ENCODE measurements at regions not wholly inside any gene's neighbourhood (a gene's known extent, or its start where the extent isn't known, plus 50 kb on each side); places are given as distances from the start of the nearest gene placed in this dataset.
A peak's percentile ranks its signal among the peaks of the same experiment; 100 is the strongest.

DNA sequence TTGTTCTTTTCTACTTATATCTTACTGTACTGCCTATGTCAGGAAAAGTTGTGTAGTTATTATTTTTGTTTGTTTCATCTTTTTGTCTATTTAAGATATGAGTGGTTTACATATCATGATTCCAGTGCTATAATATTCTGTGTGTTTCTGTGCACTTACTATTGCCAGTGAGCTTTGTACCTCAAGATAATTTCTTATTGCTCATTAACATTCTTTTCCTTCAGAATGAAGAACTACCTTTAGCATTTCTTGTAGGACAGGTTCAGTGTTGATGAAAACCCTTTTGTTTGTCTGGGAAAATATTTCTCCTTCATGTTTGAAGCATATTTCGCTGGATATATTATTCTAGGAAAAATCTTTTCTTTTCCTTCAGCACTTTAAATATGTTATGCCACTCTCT is 452.7 kb upstream of the FAT3 start:
- DNase-seq (ENCODE audit: low spot score), result no peak
- FAIRE-seq, result no peak

DNA sequence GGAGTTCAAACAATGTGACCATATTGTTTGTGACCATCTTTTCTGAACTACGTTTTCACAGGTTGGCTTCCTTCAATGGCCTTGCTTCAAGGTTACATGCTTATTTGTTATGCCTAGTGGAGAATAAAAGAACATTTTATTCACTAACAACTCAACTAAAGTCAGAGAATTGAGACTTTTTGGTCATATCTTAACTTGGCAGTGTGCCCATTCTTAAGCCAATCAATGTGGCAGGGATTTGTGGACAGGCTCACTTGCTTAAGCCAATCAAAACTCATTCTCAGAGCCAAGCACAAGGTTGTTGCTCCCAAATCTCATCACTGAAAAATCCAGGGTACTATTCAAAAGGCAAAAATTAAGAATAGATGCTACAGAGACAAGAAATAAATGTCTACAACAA is 455.8 kb upstream of the FAT3 start:
- no peak for FAIRE-seq

DNA sequence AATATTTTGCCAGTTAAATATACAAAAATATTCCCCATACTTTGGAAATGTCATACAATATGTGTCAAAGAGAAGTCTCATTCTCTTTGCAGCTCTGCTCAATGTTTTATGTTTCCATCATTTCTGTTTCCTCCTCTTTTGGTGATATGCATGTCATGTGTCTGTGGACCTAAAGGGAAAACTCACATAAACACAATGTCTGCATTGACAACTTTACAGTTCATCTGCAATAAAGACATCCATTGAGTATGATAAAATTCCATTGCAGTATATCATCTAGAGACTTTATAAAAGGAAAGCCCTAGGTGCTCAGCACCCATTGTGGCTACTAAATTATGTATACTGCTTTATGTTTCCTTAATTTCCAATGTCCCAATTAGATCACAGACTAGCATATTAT is 461.3 kb upstream of the FAT3 start:
- no peak for DNase-seq (ENCODE audit: low spot score)
- no peak for FAIRE-seq

More for the DNA sequence above, 455.8 kb upstream of the FAT3 start:
- DNase-seq (ENCODE audit: low spot score), result no peak

DNA sequence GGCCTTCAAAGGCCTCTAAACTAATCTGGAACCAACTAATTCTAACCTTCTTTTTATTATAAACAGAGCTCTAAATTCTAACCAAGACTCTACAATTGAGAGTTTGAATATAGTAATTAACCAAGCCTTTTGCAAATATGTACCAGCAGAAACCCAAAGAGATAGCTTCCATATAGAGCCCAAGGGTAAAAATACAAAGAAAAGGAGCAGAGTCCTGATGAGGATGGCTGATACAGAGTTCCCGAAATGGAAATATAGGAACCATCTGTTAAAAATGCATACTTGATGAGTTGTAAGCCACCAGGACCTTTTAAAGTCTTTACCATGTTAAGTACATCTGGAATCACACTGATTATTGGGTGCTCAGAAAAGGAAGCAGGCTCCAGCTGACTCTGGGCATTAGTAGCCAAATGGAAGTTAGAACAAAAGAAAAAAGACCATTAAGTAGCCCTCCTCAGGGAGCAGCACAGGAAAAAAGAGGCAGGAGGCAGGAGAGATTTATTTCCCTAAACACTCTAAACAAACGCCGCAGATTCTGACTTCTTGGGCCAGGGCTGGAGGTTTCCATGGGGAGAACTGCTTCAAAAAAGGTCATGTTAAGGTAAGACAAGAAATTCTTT is 463.1 kb upstream of the FAT3 start:
- DNase-seq (ENCODE audit: low spot score), result no peak
- FAIRE-seq, result no peak

DNA sequence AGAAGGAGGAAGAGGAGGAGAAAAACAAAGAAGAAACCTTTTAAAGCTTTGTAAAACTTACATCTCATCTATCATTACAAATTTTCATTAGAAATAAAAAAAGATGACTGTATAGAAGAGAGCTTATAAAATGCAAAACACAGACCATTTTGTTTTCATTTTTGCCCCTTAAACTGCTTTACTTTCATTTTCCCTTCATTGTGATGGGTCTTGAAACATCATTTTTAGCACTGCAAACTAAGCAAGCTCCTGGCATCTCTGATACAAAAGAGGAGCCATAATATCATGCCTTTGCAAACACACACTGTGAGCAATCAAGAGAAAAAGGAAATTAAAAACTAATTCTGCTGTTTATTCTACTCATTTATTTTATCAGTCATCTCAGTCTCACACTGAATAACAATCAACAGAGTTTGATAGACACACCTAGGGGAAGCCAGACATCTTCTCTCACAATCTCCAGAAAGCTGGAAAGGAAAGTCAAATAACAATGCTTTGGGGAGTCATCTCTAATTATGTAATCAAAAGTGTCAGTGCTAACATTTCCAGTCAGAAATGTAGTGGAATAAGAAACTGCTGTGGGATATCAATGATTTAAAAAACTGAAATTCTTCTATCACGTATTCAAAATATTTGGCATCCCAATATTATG is 467.7 kb upstream of the FAT3 start:
- no peak for FAIRE-seq
- no peak for DNase-seq (ENCODE audit: low spot score)

DNA sequence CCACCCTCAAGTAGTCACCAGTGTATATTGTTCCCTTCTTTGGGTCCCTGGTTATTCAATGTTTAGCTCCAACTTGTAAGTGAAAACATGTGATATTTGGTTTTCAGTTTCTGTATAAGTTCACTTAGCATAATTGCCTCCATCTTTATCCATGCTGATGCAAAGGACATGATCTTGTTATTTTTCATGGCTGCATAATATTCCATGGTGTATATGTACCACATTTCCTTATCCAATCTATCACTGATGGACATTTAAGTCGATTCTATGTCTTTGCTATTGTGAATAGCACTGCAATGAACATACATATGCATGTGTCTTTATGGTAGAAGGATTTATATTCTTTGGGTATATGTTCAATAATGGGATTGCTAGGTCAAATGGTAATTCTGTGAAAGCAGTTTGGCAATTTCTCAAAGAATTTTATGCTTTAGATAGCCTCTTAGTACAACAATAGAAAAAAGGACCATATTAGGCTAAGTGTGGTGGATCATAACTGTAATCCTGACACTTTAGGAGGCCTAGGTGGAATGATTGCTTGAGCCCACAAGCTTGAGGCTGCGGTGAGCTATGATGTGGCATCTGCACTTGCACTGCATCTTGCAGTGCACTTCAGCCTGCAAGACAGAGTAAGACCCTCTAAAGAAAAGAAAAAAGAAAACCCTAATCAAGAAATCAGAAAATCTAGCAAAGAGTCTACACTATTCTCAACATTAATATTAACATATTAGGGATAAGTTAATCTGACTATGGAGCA is 468.5 kb upstream of the FAT3 start:
- FAIRE-seq, result no peak

DNA sequence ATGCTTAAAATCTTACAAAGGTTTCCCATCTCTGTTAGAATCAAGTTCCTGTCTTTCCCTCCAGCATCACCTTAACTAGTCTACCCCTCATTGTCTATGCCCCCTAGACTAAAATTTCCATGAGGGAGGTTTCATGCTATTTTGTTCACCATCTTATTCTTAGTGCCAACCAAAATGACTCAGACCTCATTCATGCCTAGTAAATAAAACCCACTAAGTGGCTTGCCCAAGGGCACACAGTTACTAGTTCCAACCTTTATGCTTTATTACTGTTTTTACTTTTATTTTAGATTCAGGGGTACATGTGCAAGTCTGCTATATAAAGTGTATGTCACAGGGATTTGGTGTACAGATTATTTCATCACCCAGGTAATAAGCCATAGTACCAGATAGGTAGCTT is 469.1 kb upstream of the FAT3 start:
- FAIRE-seq (no peak), DNase-seq (ENCODE audit: low spot score) (no peak)

More for the DNA sequence above, 468.5 kb upstream of the FAT3 start:
- no peak for DNase-seq (ENCODE audit: low spot score)

DNA sequence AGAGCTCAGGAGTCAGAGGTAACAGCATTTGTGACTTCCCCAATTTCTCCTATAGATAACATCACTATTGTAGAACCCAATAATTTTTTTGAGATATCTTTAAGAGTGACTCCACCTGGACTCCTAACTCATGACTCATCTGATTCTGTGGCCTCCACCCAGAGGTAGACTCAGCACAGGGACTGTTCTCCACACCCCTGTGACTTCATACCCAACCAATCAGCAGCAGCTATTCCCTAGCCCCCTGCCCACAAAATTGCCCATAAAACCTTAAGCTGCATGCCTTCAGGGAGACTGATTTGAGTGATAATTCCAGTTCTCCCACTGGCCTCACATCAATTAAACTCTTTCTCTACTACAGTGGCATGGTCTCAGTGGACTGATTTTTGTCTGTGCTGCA is 475.4 kb upstream of the FAT3 start:
- DNase-seq (ENCODE audit: low spot score), result peak; percentile 7
- no peak for FAIRE-seq

DNA sequence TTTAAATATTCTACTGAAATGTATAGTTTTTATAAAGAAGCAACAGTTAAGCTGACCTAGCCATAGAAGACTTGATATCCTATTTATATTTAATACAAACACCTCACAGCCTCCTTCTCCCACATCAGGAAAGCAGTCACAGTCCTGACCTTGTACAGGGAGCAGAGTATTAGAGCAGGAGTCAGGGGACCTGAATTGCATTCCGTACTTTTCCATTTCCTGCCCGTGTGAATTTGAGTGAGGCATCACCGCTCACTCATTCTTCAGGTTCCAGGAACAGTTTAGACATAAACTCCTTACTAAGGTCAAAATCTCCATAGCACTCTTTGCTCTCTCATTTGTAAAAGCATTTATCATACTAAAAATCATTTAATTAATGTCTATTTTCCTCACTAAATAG is 482.5 kb upstream of the FAT3 start:
- DNase-seq (ENCODE audit: low spot score), result no peak
- no peak for FAIRE-seq

DNA sequence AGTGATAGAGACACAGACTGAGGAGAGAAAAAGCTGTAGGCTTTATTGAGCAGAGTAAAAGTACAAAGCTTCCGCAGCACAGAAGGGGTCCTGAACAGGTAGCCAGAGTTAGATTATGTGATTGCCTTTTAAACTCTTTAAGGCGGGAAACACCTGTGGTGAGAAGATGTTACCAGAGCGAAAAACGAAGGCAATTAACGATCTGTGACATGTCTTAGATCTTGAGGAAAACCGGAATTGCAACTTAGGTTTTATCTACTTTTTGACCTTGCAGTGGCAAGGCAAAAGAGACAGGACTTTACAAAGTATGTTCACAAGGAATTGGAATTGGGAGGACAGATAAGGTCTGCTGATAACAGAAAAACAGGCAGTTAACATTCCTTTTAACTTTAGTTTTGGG is 493.6 kb upstream of the FAT3 start:
- FAIRE-seq, result no peak
- DNase-seq (ENCODE audit: low spot score), result no peak

DNA sequence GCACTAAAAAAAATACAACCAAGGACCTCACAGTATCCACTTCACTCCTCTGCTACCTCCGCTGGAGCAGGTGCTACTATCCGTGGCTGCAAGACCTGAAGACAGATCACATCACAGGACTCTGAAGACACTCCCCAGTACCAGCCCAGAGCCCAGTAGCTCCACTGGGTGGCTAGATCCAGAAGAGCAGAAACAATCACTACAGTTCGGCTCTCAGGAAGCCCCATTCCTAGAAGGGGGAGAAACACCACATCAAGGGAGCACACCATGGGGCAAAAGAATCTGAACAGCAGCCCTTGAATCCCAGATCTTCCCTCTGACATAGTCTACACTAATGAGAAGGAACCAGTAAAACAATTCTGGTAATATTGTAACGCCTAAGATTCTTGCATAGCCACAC is 494.0 kb upstream of the FAT3 start:
- no peak for DNase-seq (ENCODE audit: low spot score)
- FAIRE-seq, result no peak

DNA sequence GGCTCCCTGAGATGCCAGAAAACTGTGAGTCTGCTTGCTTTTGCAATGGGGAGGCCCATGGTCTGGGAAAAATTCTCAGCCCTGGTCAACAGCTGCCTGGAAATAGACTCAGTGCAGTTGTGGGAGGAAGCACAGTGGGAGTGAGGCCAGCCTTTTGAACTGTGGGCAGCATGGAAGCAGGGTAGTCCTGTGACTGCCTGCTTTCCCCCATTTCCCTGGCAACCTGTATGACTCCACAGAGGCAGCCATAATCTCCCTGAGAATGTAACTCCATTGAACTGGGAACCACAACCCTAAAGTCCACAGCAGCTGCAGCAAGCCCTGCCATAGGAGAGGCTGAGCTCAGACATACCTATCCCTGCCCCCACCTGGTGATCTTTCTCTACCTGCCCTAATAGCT is 494.6 kb upstream of the FAT3 start:
- FAIRE-seq (no peak), DNase-seq (ENCODE audit: low spot score) (no peak)

DNA sequence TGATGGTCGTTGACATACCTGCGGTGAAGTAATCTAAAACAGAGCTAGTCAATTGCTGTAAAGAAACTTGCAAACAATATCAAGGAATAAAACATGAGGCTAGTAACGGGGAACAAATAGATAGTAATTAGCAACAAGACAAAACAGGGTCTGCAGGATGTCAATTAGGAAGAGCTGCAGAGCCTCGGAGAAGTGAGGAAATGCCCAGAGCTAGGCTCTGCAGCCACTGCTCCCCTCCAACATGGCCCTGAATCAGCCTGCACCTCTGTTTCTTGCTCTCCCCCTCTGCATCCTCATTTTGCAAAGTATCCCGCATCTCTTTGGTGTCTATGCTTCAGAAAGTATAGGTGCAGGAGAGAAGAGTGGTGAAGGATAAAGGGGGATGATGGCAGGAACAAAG is 507.4 kb upstream of the FAT3 start:
- DNase-seq (ENCODE audit: low spot score) (no peak), FAIRE-seq (no peak)

DNA sequence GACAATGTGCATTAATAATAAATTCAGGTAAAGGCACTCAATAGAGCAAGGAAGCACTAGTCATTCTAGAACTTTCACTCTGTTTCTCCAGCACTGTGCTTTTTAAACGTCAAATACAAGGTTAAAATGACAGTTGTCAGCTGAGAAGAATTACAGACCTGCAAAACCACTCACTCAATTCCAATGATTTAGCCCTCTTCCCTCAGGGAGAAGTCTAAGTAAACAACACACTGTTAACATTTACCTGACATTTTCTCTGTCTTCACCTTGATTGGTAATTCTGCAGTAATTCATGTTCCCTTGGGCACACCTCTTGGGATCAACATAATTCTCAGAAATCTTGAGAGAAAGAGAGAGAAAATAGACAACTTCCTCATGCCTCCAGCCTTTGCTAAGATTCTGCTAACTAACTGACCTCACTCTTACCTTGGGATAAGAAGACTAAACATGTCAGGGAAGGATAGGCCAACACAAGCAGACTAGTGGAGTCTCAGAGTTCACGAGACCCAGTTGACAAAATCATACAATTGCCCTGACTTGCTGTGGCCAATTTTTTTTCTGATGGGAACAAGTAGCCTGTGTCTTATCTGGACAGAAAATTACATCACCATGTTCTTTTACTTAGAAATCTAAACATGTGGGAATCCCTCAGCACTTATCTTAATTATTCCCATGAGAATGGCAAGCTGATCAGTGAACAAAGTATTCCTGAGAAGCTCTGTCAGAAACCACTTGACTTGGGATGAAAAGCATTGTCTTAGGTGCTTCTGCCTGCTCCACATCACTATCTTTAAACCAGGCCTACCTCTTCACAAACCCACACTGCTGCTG is 516.8 kb upstream of the FAT3 start:
- DNase-seq (ENCODE audit: low spot score) (no peak), FAIRE-seq (no peak)

DNA sequence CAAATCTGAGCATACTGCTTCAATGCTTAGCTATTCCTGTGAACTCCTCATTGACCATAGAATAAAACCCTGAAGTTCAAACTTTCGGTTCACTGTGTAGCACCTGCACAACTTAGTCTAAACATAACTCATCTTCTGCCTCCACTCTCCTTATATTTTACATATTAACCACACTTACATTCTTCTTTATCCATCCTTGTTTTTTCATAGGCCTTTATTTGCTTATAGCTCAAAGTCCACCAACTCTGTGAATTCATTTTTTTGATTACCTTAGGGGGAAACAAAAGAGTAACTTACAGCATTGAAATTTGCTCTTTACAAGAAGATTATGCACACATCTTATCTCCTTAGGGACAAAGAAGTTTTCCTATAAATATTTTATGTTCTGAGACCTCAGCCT is 521.6 kb upstream of the FAT3 start:
- FAIRE-seq, result no peak

DNA sequence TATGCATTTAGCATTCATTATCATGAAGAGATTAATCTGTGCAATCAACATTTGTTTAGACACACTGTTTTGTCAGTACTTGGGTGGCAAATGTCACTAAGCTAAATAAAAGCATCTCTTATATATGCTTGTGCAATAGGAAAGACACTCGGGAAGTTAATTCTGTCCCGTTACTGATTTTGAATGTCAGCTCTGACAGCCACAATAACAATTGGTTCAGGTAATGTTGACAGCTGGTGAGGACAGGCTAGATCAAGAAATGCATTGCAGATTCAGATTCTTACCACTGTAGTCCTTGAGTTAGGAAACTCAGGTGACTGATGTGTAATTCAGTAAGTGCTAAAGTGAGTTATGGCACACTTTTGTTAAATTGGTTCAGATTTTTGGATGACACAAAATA is 523.8 kb upstream of the FAT3 start:
- no peak for FAIRE-seq
- DNase-seq (ENCODE audit: low spot score), result no peak

More for the DNA sequence above, 521.6 kb upstream of the FAT3 start:
- DNase-seq (ENCODE audit: low spot score), result no peak

DNA sequence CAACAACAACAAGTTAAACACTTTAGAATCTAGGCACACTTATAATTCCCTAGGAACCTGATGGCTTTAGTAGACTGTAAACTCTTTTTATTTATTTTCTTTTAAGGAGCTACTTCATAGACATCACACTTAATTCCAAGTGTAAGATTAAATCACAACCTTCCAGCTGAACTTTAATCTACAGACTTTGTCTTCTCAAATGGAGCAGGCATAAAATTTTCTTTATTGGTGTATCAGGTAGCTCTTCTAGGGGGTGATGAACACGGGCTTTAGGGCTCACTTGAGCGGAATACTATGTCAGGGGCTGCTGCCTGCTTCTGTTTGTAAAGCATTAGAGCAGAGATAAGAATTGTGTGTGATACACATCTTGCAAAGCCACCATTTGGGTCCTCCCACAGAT is 525.8 kb upstream of the FAT3 start:
- DNase-seq (ENCODE audit: low spot score) (no peak), FAIRE-seq (no peak)

DNA sequence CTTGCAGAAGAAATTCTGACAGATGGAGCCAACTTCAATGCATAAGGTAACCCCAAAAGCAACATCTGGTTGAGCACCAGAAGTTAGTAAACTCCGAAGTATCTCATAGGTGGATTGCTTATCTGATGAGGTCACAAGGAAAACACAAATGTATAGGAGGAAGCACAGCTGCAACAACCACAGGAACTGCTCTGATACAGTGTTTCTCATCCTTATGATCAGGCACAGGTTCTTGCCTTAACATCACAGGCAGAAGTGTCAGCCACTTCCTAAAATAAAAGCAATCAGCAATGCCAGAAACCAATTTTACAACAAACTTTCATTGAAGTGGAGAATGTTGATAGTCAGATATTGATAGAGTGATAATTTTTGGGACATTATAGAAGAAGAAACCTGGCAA is 530.3 kb upstream of the FAT3 start:
- DNase-seq (ENCODE audit: low spot score) (no peak), FAIRE-seq (no peak)

DNA sequence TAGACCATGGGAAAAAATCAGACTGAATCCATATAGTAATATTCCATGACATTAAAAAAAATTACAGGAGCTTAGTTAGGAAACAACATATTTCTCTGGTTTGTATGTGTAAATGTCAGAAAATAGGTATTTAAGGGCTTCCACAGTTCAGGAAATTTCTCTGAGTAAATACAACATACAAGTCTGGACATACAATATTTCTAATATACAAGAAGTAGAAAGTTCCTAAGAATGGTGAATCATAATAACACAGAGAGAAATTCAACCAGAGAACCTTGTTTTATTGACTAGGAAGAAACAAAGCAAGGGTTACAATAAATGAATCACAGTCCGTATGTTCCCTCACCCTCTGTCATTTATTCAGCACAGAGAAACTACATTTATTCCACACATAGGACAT is 532.7 kb upstream of the FAT3 start:
- DNase-seq (ENCODE audit: low spot score), result no peak
- FAIRE-seq, result no peak

DNA sequence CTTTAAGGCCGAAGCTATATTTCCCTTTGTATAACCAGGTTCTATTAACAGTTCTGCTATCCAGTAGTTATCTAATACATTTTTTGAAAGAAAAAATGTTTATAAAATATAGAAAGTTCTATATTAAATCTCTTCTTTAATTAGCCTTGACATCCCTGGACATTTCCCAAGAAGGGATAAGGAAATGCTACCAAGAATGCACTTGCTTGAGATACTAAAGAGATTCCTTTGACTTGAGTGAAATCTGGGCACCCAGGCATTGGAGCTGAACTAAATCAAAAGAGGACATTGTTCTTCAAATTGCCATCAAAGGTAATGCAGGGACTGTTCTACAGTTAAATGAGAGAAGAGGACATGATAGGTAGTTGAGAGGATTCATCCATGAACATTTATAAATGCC is 535.9 kb upstream of the FAT3 start:
- DNase-seq (ENCODE audit: low spot score), result no peak
- FAIRE-seq, result no peak

DNA sequence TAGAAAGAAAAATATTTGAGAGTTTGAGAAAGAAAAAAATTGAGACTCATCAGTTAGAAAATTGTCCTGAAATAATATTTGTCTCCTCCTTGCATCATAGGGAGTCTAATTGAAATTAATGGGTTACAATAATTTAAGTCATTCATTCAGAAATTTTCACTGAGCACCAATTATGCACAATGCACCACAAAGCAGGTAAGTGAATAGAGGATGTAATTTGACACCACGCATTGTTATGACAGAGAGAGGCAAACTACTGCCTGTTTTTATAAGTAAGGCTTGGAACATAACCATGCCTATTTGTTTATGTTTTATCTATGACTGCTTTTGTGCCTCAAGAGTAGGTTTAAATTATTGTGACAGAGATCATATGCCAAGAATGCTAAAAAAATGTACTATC is 537.9 kb upstream of the FAT3 start:
- FAIRE-seq, result no peak

DNA sequence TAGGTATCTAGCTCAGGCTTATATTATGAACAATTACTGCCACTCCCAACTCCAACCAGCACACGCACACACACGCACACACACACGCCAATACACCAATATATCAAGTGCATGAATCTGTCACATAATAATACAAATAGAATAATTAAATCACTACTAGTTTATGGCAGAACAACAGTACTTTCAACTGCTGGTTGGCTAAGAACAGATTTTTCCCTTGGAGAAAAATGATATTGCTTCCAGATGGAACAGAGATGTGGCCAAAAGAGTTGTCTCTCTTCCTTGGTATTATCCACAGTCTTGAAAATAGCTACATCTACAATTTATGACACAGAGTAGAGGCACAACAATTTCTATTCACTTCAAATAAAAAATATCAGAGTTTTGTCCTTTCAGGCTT is 538.3 kb upstream of the FAT3 start:
- FAIRE-seq, result no peak
- DNase-seq (ENCODE audit: low spot score), result no peak

More for the DNA sequence above, 537.9 kb upstream of the FAT3 start:
- DNase-seq (ENCODE audit: low spot score), result no peak

Measured in RCC 7860 (cell line).